ENCODE measurements at regions not wholly inside any gene's neighbourhood (a gene's known extent, or its start where the extent isn't known, plus 50 kb on each side); places are given as distances from the start of the nearest gene placed in this dataset.

GRCh38 chr14:22316473-22316872 lies 272.6 kb downstream of the DAD1 start:
- no peak for ATAC-seq (replicated peaks; ENCODE audit: extremely low read depth, poor library complexity, severe bottlenecking)
- no peaks in the 10 kb centered on the region for H3K36me3 Mint-ChIP-seq (ENCODE audit: insufficient read depth)
- H3K9me3 Mint-ChIP-seq, result no peaks in the 10 kb centered on the region
- no peak overlapping the region for H3K27ac Mint-ChIP-seq (ENCODE audit: low read depth)
- H3K4me1 Mint-ChIP-seq, result no peaks in the 10 kb centered on the region
- no peaks in the 10 kb centered on the region for H3K27me3 Mint-ChIP-seq
- DNase-seq (ENCODE audit: low spot score in 2 of 2), result no peak
- no peak overlapping the region for H3K4me3 Mint-ChIP-seq

- H3K27ac Mint-ChIP-seq (ENCODE audit: low read depth), result no peak overlapping the region
- H3K27me3 Mint-ChIP-seq, result no peaks in the 10 kb centered on the region
- ATAC-seq (replicated peaks; ENCODE audit: extremely low read depth, poor library complexity, severe bottlenecking), result no peak
Measured at GRCh38 chr14:22315336-22315735, 273.7 kb downstream of the DAD1 start.

GRCh38 chr14:22314183-22314820 lies 274.7 kb downstream of the DAD1 start:
- no peaks in the 10 kb centered on the region for H3K27me3 Mint-ChIP-seq
- no peak overlapping the region for H3K4me3 Mint-ChIP-seq

More at GRCh38 chr14:22315336-22315735, 273.7 kb downstream of the DAD1 start:
- Mint-ChIP-seq H3K36me3 (ENCODE audit: insufficient read depth) (no peaks in the 10 kb centered on the region), H3K4me1 (no peaks in the 10 kb centered on the region), H3K4me3 (no peak overlapping the region), H3K9me3 (no peaks in the 10 kb centered on the region)
- no peak for DNase-seq (ENCODE audit: low spot score in 2 of 2)

GRCh38 chr14:22313172-22313801 lies 275.7 kb downstream of the DAD1 start:
- no peak for ATAC-seq (replicated peaks; ENCODE audit: extremely low read depth, poor library complexity, severe bottlenecking)
- no peaks in the 10 kb centered on the region for H3K4me1 Mint-ChIP-seq
- DNase-seq (ENCODE audit: low spot score in 2 of 2), result no peak
- H3K27me3 Mint-ChIP-seq, result no peaks in the 10 kb centered on the region
- H3K9me3 Mint-ChIP-seq, result no peaks in the 10 kb centered on the region
- no peak overlapping the region for H3K27ac Mint-ChIP-seq (ENCODE audit: low read depth)
- no peak overlapping the region for H3K4me3 Mint-ChIP-seq
- H3K36me3 Mint-ChIP-seq (ENCODE audit: insufficient read depth), result no peaks in the 10 kb centered on the region

More at GRCh38 chr14:22314183-22314820, 274.7 kb downstream of the DAD1 start:
- H3K9me3 Mint-ChIP-seq, result no peaks in the 10 kb centered on the region
- no peak overlapping the region for H3K27ac Mint-ChIP-seq (ENCODE audit: low read depth)
- H3K36me3 Mint-ChIP-seq (ENCODE audit: insufficient read depth), result no peaks in the 10 kb centered on the region
- ATAC-seq (replicated peaks; ENCODE audit: extremely low read depth, poor library complexity, severe bottlenecking) (no peak), DNase-seq (ENCODE audit: low spot score in 2 of 2) (peak in 1 of 2 donors; percentile 6)
- no peaks in the 10 kb centered on the region for H3K4me1 Mint-ChIP-seq

- ATAC-seq (replicated peaks; ENCODE audit: extremely low read depth, poor library complexity, severe bottlenecking), result no peak
- no peak overlapping the region for H3K4me3 Mint-ChIP-seq
Measured at GRCh38 chr14:22311636-22312035, 277.4 kb downstream of the DAD1 start.

GRCh38 chr14:22305607-22306006 lies 283.4 kb downstream of the DAD1 start:
- Mint-ChIP-seq H3K27ac (ENCODE audit: low read depth) (no peak overlapping the region), H3K4me3 (no peak overlapping the region), H3K27me3 (no peaks in the 10 kb centered on the region), H3K36me3 (ENCODE audit: insufficient read depth) (no peaks in the 10 kb centered on the region), H3K4me1 (no peaks in the 10 kb centered on the region), H3K9me3 (no peaks in the 10 kb centered on the region)
- no peak for ATAC-seq (replicated peaks; ENCODE audit: extremely low read depth, poor library complexity, severe bottlenecking)
- DNase-seq (ENCODE audit: low spot score in 2 of 2), result no peak

More at GRCh38 chr14:22311636-22312035, 277.4 kb downstream of the DAD1 start:
- Mint-ChIP-seq H3K36me3 (ENCODE audit: insufficient read depth) (no peaks in the 10 kb centered on the region), H3K27ac (ENCODE audit: low read depth) (no peak overlapping the region), H3K4me1 (no peaks in the 10 kb centered on the region), H3K27me3 (no peaks in the 10 kb centered on the region), H3K9me3 (no peaks in the 10 kb centered on the region)
- no peak for DNase-seq (ENCODE audit: low spot score in 2 of 2)

- DNase-seq (ENCODE audit: low spot score in 2 of 2) (no peak), ATAC-seq (replicated peaks; ENCODE audit: extremely low read depth, poor library complexity, severe bottlenecking) (no peak)
- Mint-ChIP-seq H3K4me1 (no peaks in the 10 kb centered on the region), H3K27me3 (no peaks in the 10 kb centered on the region), H3K36me3 (ENCODE audit: insufficient read depth) (no peaks in the 10 kb centered on the region), H3K9me3 (no peaks in the 10 kb centered on the region), H3K27ac (ENCODE audit: low read depth) (no peak overlapping the region), H3K4me3 (no peak overlapping the region)
Measured at GRCh38 chr14:22304326-22304725, 284.7 kb downstream of the DAD1 start.

- Mint-ChIP-seq H3K27me3 (no peaks in the 10 kb centered on the region), H3K27ac (ENCODE audit: low read depth) (no peak overlapping the region), H3K4me1 (no peaks in the 10 kb centered on the region), H3K9me3 (no peaks in the 10 kb centered on the region), H3K36me3 (ENCODE audit: insufficient read depth) (no peaks in the 10 kb centered on the region), H3K4me3 (peak overlapping the region; percentile 43)
- ATAC-seq (replicated peaks; ENCODE audit: extremely low read depth, poor library complexity, severe bottlenecking) (no peak), DNase-seq (ENCODE audit: low spot score in 2 of 2) (no peak)
Measured at GRCh38 chr14:22303589-22304195, 285.3 kb downstream of the DAD1 start.

GRCh38 chr14:22300646-22301045 lies 288.4 kb downstream of the DAD1 start:
- Mint-ChIP-seq H3K27me3 (no peaks in the 10 kb centered on the region), H3K36me3 (ENCODE audit: insufficient read depth) (no peaks in the 10 kb centered on the region), H3K4me1 (no peaks in the 10 kb centered on the region), H3K9me3 (no peaks in the 10 kb centered on the region), H3K4me3 (no peak overlapping the region), H3K27ac (ENCODE audit: low read depth) (no peak overlapping the region)
- ATAC-seq (replicated peaks; ENCODE audit: extremely low read depth, poor library complexity, severe bottlenecking) (no peak), DNase-seq (ENCODE audit: low spot score in 2 of 2) (no peak)

- Mint-ChIP-seq H3K27me3 (no peaks in the 10 kb centered on the region), H3K36me3 (ENCODE audit: insufficient read depth) (peaks cover 2% of the 10 kb centered on the region), H3K4me1 (no peaks in the 10 kb centered on the region), H3K4me3 (no peak overlapping the region), H3K27ac (ENCODE audit: low read depth) (no peak overlapping the region), H3K9me3 (no peaks in the 10 kb centered on the region)
- DNase-seq (ENCODE audit: low spot score in 2 of 2), result no peak
- ATAC-seq (replicated peaks; ENCODE audit: extremely low read depth, poor library complexity, severe bottlenecking), result no peak
Measured at GRCh38 chr14:22297376-22297775, 291.6 kb downstream of the DAD1 start.

GRCh38 chr14:22296722-22297121 lies 292.3 kb downstream of the DAD1 start:
- DNase-seq (ENCODE audit: low spot score in 2 of 2), result no peak
- H3K9me3 Mint-ChIP-seq, result no peaks in the 10 kb centered on the region
- ATAC-seq (replicated peaks; ENCODE audit: extremely low read depth, poor library complexity, severe bottlenecking), result no peak
- no peak overlapping the region for H3K27ac Mint-ChIP-seq (ENCODE audit: low read depth)
- no peaks in the 10 kb centered on the region for H3K27me3 Mint-ChIP-seq
- no peak overlapping the region for H3K4me3 Mint-ChIP-seq
- peaks cover 2% of the 10 kb centered on the region for H3K36me3 Mint-ChIP-seq (ENCODE audit: insufficient read depth)
- no peaks in the 10 kb centered on the region for H3K4me1 Mint-ChIP-seq

- Mint-ChIP-seq H3K36me3 (ENCODE audit: insufficient read depth) (peaks cover 2% of the 10 kb centered on the region), H3K27me3 (no peaks in the 10 kb centered on the region), H3K9me3 (no peaks in the 10 kb centered on the region), H3K4me3 (no peak overlapping the region), H3K27ac (ENCODE audit: low read depth) (no peak overlapping the region), H3K4me1 (no peaks in the 10 kb centered on the region)
- DNase-seq (ENCODE audit: low spot score in 2 of 2) (no peak), ATAC-seq (replicated peaks; ENCODE audit: extremely low read depth, poor library complexity, severe bottlenecking) (no peak)
Measured at GRCh38 chr14:22296088-22296487, 292.9 kb downstream of the DAD1 start.

- H3K27me3 Mint-ChIP-seq, result no peaks in the 10 kb centered on the region
- H3K4me1 Mint-ChIP-seq, result no peaks in the 10 kb centered on the region
- H3K36me3 Mint-ChIP-seq (ENCODE audit: insufficient read depth), result peaks cover 2% of the 10 kb centered on the region
- H3K27ac Mint-ChIP-seq (ENCODE audit: low read depth), result no peak overlapping the region
- H3K4me3 Mint-ChIP-seq, result no peak overlapping the region
- ATAC-seq (replicated peaks; ENCODE audit: extremely low read depth, poor library complexity, severe bottlenecking) (no peak), DNase-seq (ENCODE audit: low spot score in 2 of 2) (no peak)
- H3K9me3 Mint-ChIP-seq, result no peaks in the 10 kb centered on the region
Measured at GRCh38 chr14:22291406-22291805, 297.6 kb downstream of the DAD1 start.

Measured in central memory CD8-positive, alpha-beta T cell (primary cell).